ENCODE measurements at regions not wholly inside any gene's neighbourhood (a gene's known extent, or its start where the extent isn't known, plus 50 kb on each side); places are given as distances from the start of the nearest gene placed in this dataset.
"Not testable (repeated sequence)": the region's sequence is repeated elsewhere in the genome, so short reads cannot be mapped to it uniquely, and the experiment has no call there.

- DNase-seq (ENCODE audit: low spot score), result no peak
Measured at GRCh38 chr6:92281571-92282076, 1137.7 kb downstream of the EPHA7 start.

- no peak for DNase-seq (ENCODE audit: low spot score)
Measured at GRCh38 chr6:92275150-92275549, 1144.2 kb downstream of the EPHA7 start.

- DNase-seq (ENCODE audit: low spot score), result no peak
Measured at GRCh38 chr6:92274588-92274987, 1144.8 kb downstream of the EPHA7 start.

- DNase-seq (ENCODE audit: low spot score), result no peak
Measured at GRCh38 chr6:92273694-92274093, 1145.7 kb downstream of the EPHA7 start.

GRCh38 chr6:92271091-92271490, 1148.3 kb downstream of the EPHA7 start:
- DNase-seq (ENCODE audit: low spot score), result no peak

- DNase-seq (ENCODE audit: low spot score), result no peak
Measured at GRCh38 chr6:92270365-92270764, 1149.0 kb downstream of the EPHA7 start.

- DNase-seq (ENCODE audit: low spot score), result no peak
Measured at GRCh38 chr6:92267335-92267734, 1152.0 kb downstream of the EPHA7 start.

GRCh38 chr6:92263864-92264263, 1155.5 kb downstream of the EPHA7 start:
- no peak for DNase-seq (ENCODE audit: low spot score)

- DNase-seq (ENCODE audit: low spot score), result no peak
Measured at GRCh38 chr6:92259171-92259570, 1160.2 kb downstream of the EPHA7 start.

- no peak for DNase-seq (ENCODE audit: low spot score)
Measured at GRCh38 chr6:92243315-92243714, 1176.0 kb downstream of the EPHA7 start.

GRCh38 chr6:92231171-92231701, 1188.1 kb downstream of the EPHA7 start:
- no peak for DNase-seq (ENCODE audit: low spot score)

- not testable (repeated sequence) for DNase-seq (ENCODE audit: low spot score)
Measured at GRCh38 chr6:92219987-92220386, 1199.4 kb downstream of the EPHA7 start.

GRCh38 chr6:92216717-92217116, 1202.6 kb downstream of the EPHA7 start:
- DNase-seq (ENCODE audit: low spot score), result no peak

- no peak for DNase-seq (ENCODE audit: low spot score)
Measured at GRCh38 chr6:92201618-92202017, 1217.7 kb downstream of the EPHA7 start.

- DNase-seq (ENCODE audit: low spot score), result no peak
Measured at GRCh38 chr6:92196325-92196724, 1223.0 kb downstream of the EPHA7 start.

- no peak for DNase-seq (ENCODE audit: low spot score)
Measured at GRCh38 chr6:92195796-92196195, 1223.6 kb downstream of the EPHA7 start.

- no peak for DNase-seq (ENCODE audit: low spot score)
Measured at GRCh38 chr6:92188016-92188415, 1231.3 kb downstream of the EPHA7 start.

- no peak for DNase-seq (ENCODE audit: low spot score)
Measured at GRCh38 chr6:92184933-92185332, 1234.4 kb downstream of the EPHA7 start.

- DNase-seq (ENCODE audit: low spot score), result no peak
Measured at GRCh38 chr6:92181347-92181746, 1238.0 kb downstream of the EPHA7 start.

- DNase-seq (ENCODE audit: low spot score), result no peak
Measured at GRCh38 chr6:92180090-92180489, 1239.3 kb downstream of the EPHA7 start.

GRCh38 chr6:92176666-92177065, 1242.7 kb downstream of the EPHA7 start:
- no peak for DNase-seq (ENCODE audit: low spot score)

- no peak for DNase-seq (ENCODE audit: low spot score)
Measured at GRCh38 chr6:92174398-92175073, 1244.8 kb downstream of the EPHA7 start.

- no peak for DNase-seq (ENCODE audit: low spot score)
Measured at GRCh38 chr6:92169506-92169905, 1249.9 kb downstream of the EPHA7 start.

GRCh38 chr6:92166666-92167065, 1252.7 kb downstream of the EPHA7 start:
- no peak for DNase-seq (ENCODE audit: low spot score)
